Activated T-helper 2 cell treated with anti-CD3 and anti-CD28 coated beads, Interferon-gamma antibody, Interleukin-2, Interleukin-4, amounts not matched to agents 10 μg/mL and 5 μg/mL and 100 μg/mL, durations not matched to agents 14 hours and 24 hours and 36 hours (primary cell): ENCODE measurements at regions not wholly inside any gene's neighbourhood (a gene's known extent, or its start where the extent isn't known, plus 50 kb on each side); places are given as distances from the start of the nearest gene placed in this dataset.
"Not testable (repeated sequence)": the region's sequence is repeated elsewhere in the genome, so short reads cannot be mapped to it uniquely, and the experiment has no call there.

Source experiments
- DNase-seq: peaks from one replicate; pipeline ENCODE4 v3.0.0; 2021; ENCODE audit warnings: low spot score
- H3K27ac Mint-ChIP-seq: one replicate; pipeline ENCODE4 v1.8.0; 2021; ENCODE audit warnings: mixed read lengths
- H3K27me3 Mint-ChIP-seq: one replicate; pipeline ENCODE4 v1.8.0; 2021; ENCODE audit warnings: low read depth, mixed read lengths
- H3K36me3 Mint-ChIP-seq: one replicate; pipeline ENCODE4 v1.8.0; 2021; ENCODE audit warnings: low read depth, mixed read lengths
- H3K4me1 Mint-ChIP-seq: one replicate; pipeline ENCODE4 v1.8.0; 2021; ENCODE audit warnings: low read depth, mixed read lengths
- H3K4me3 Mint-ChIP-seq: one replicate; pipeline ENCODE4 v1.8.0; 2021; ENCODE audit warnings: low read depth, mild to moderate bottlenecking, moderate library complexity, mixed read lengths
- H3K9me3 Mint-ChIP-seq: one replicate; pipeline ENCODE4 v1.8.0; 2021; ENCODE audit warnings: mixed read lengths
- intact Hi-C: fragments of 100-400 bp; cut with micrococcal nuclease; formaldehyde crosslinking; loops from one replicate; pipeline ENCODE4 v1.15.1; 2023

DNA sequence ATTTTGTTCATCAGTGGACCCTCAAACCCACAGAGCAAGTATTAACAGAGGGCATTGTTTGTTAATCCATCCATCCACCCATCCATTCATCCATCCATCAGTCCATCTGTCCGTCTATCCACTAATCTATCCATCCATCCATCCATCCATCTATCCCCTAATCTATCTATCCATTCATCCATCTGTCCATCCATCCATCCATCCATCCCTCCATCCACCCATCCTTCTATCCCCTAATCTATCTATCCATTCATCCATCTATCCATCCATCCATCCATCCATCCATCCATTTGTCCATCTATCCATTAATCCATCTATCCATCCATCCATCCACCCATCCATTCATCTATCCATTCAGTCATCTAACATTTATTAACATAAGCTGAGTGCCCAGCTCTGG, 307.3 kb downstream of the MIAT start:
- H3K9me3 Mint-ChIP-seq: no peaks in the 10 kb centered on the region
- no peak overlapping the region for H3K4me3 Mint-ChIP-seq
- no peaks in the 10 kb centered on the region for H3K4me1 Mint-ChIP-seq
- intact Hi-C loops: no loop called here
- no peak for DNase-seq
- no peaks in the 10 kb centered on the region for H3K27me3 Mint-ChIP-seq
- no peak overlapping the region for H3K27ac Mint-ChIP-seq
- no peaks in the 10 kb centered on the region for H3K36me3 Mint-ChIP-seq

DNA sequence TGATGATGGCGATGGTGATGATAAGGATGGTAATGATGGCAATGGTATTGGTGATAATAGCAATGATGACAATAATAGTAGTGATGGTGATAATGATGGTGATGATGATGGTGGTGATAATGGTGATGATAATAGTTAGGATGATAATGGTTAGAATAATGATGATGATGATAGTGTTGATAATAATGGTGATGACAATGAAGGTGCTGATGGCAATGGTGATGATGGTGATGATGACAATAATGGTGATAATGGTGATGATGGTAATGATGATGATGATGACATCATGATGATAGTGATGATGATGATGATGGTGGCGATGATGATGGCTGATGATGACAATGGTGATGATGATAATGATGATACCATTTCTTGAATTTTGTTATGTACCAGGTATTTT, 309.9 kb downstream of the MIAT start:
- Mint-ChIP-seq H3K9me3 (no peaks in the 10 kb centered on the region), H3K27ac (no peak overlapping the region), H3K4me1 (no peaks in the 10 kb centered on the region), H3K4me3 (no peak overlapping the region), H3K27me3 (no peaks in the 10 kb centered on the region), H3K36me3 (no peaks in the 10 kb centered on the region)
- no peak for DNase-seq
- intact Hi-C loops: no loop called here

- no peaks in the 10 kb centered on the region for H3K4me1 Mint-ChIP-seq
- H3K4me3 Mint-ChIP-seq: no peak overlapping the region
- DNase-seq: no peak
- no peaks in the 10 kb centered on the region for H3K36me3 Mint-ChIP-seq
- no peaks in the 10 kb centered on the region for H3K9me3 Mint-ChIP-seq
- H3K27ac Mint-ChIP-seq: no peak overlapping the region
- H3K27me3 Mint-ChIP-seq: no peaks in the 10 kb centered on the region
- intact Hi-C loops: no loop called here
These were observed 311.6 kb downstream of the MIAT start for GRCh38 chr22:26968859-26969523.

- Mint-ChIP-seq H3K9me3 (no peaks in the 10 kb centered on the region), H3K36me3 (no peaks in the 10 kb centered on the region), H3K4me3 (no peak overlapping the region), H3K4me1 (no peaks in the 10 kb centered on the region), H3K27me3 (no peaks in the 10 kb centered on the region), H3K27ac (no peak overlapping the region)
- no peak for DNase-seq
- intact Hi-C loops: no loop called here
These were observed 313.5 kb downstream of the MIAT start for GRCh38 chr22:26970809-26971394.

GRCh38 chr22:26972286-26972685, 314.9 kb downstream of the MIAT start:
- no peaks in the 10 kb centered on the region for H3K9me3 Mint-ChIP-seq
- no peaks in the 10 kb centered on the region for H3K36me3 Mint-ChIP-seq
- no peak overlapping the region for H3K27ac Mint-ChIP-seq
- H3K4me1 Mint-ChIP-seq: no peaks in the 10 kb centered on the region
- no peak for DNase-seq
- no peak overlapping the region for H3K4me3 Mint-ChIP-seq
- no peaks in the 10 kb centered on the region for H3K27me3 Mint-ChIP-seq
- intact Hi-C loops: no loop called here

GRCh38 chr22:26972915-26973314, 315.5 kb downstream of the MIAT start:
- H3K27me3 Mint-ChIP-seq, H3K27ac Mint-ChIP-seq, H3K4me1 Mint-ChIP-seq, H3K9me3 Mint-ChIP-seq, H3K36me3 Mint-ChIP-seq, H3K4me3 Mint-ChIP-seq, intact Hi-C loops, DNase-seq: not testable (repeated sequence)

GRCh38 chr22:26974034-26974433, 316.6 kb downstream of the MIAT start:
- no peak overlapping the region for H3K4me3 Mint-ChIP-seq
- DNase-seq: no peak
- H3K4me1 Mint-ChIP-seq: no peaks in the 10 kb centered on the region
- H3K27ac Mint-ChIP-seq: no peak overlapping the region
- intact Hi-C loops: no loop called here
- no peaks in the 10 kb centered on the region for H3K9me3 Mint-ChIP-seq
- no peaks in the 10 kb centered on the region for H3K27me3 Mint-ChIP-seq
- no peaks in the 10 kb centered on the region for H3K36me3 Mint-ChIP-seq

DNA sequence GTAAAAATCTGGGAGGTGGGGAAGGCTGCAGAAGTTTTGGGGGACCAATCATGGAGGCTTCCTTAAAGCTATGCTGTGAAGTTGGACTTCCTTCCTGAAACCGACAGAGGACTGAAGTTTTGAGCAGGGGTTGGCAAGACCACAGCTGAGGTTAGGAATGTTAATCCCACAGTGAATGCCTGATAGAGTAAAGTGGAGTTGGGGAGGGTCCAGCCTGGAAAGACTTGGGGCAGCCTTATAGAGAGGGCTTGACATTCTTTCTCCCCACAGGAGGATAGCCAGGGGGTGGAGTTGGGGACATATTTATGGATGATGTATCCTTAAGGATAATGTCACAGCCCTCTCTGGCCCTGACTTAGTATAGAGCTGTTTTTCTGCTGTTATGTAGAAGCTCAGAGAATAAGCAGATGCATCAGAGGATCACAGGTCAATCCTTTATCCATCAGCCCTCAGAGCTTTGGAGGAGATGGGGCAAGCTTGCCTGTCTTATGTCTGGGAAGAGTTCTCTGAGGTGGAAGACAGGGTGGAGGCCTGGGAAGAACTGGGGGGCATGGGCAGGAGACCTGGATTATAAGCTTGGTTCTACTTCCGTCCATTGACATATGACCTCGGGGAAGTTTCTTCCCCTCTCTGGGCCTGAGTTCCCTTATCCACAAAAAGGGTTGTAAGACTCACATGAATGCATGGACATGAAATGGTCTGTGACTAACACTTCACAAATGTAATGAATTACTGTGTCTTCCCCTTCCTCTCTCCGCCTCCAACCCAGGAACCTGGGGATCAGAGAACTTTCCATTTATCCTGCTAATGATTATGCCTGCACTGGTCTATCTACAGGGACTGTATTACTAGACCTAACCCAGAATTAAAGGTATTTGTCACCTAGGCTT, 317.8 kb downstream of the MIAT start:
- Mint-ChIP-seq H3K36me3 (no peaks in the 10 kb centered on the region), H3K4me1 (no peaks in the 10 kb centered on the region), H3K4me3 (no peak overlapping the region), H3K27ac (no peak overlapping the region), H3K9me3 (no peaks in the 10 kb centered on the region), H3K27me3 (no peaks in the 10 kb centered on the region)
- intact Hi-C loops: no loop called here
- no peak for DNase-seq

- no peaks in the 10 kb centered on the region for H3K9me3 Mint-ChIP-seq
- no peak for DNase-seq
- H3K27ac Mint-ChIP-seq: no peak overlapping the region
- no peak overlapping the region for H3K4me3 Mint-ChIP-seq
- H3K4me1 Mint-ChIP-seq: no peaks in the 10 kb centered on the region
- no peaks in the 10 kb centered on the region for H3K36me3 Mint-ChIP-seq
- H3K27me3 Mint-ChIP-seq: no peaks in the 10 kb centered on the region
- intact Hi-C loops: no loop called here
These were observed 318.5 kb downstream of the MIAT start for GRCh38 chr22:26975865-26976264.

DNA sequence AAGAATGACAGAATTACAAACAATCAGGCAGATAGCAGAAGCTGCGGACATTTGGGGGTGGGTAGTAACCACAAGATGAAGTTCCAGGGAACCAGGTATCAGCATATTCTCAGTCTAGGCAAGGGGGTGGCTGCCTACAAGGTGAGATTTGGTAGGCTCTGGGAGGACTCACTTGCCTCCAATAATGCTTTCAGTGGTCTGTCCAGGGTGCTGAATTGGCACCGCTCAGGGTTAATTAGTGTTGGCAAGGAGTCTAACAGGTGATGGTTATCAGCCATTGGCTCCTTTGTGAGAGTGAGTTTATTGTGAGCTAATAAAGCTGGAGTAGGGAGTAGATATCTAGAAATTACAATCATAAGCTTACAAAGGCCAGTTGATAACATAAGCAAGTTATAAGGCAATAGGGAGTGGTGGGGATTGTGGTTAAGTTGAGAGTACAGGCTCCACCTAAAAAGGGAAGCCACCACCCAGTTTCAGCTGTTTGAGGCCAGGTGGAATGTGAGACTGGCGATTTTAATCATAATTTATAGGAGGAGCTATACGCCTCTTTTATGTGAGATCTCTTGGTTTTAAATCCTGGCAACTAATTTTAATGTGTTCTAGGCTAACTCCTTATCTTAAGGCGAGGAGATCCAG, 320.5 kb downstream of the MIAT start:
- H3K9me3 Mint-ChIP-seq: no peaks in the 10 kb centered on the region
- H3K27me3 Mint-ChIP-seq: no peaks in the 10 kb centered on the region
- DNase-seq: no peak
- intact Hi-C loops: no loop called here
- no peak overlapping the region for H3K27ac Mint-ChIP-seq
- H3K4me1 Mint-ChIP-seq: no peaks in the 10 kb centered on the region
- H3K36me3 Mint-ChIP-seq: no peaks in the 10 kb centered on the region
- no peak overlapping the region for H3K4me3 Mint-ChIP-seq

- intact Hi-C loops: no loop called here
- no peaks in the 10 kb centered on the region for H3K9me3 Mint-ChIP-seq
These were observed 321.9 kb downstream of the MIAT start for GRCh38 chr22:26979294-26979693.

GRCh38 chr22:26981111-26981510, 323.7 kb downstream of the MIAT start:
- Mint-ChIP-seq H3K4me3 (no peak overlapping the region), H3K4me1 (no peaks in the 10 kb centered on the region), H3K9me3 (no peaks in the 10 kb centered on the region), H3K27me3 (no peaks in the 10 kb centered on the region), H3K36me3 (no peaks in the 10 kb centered on the region), H3K27ac (no peak overlapping the region)
- no peak for DNase-seq
- intact Hi-C loops: no loop called here

More at GRCh38 chr22:26979294-26979693, 321.9 kb downstream of the MIAT start:
- H3K27me3 Mint-ChIP-seq: no peaks in the 10 kb centered on the region
- no peaks in the 10 kb centered on the region for H3K4me1 Mint-ChIP-seq
- H3K36me3 Mint-ChIP-seq: no peaks in the 10 kb centered on the region
- DNase-seq: no peak
- no peak overlapping the region for H3K27ac Mint-ChIP-seq
- H3K4me3 Mint-ChIP-seq: no peak overlapping the region

DNA sequence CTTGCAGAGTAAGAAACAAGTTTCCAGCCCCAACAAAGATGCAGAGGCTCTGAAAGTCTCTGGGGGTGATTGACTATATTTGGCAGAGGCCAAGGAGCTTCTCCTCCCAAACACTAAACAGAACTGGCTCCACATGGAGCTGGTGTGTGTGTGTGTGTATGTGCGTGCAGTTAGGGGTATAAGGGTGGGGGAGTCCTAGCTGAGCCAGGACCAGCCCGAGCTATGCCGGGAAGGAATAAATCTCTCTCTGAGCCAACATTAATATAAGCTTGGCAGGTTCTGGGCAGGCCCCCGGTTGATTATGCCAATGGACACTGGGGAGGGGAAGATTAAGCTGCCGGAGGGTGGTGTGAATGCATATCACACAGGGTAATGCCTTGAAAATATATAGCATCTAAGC, 324.2 kb downstream of the MIAT start:
- DNase-seq: no peak
- no peak overlapping the region for H3K27ac Mint-ChIP-seq
- H3K36me3 Mint-ChIP-seq: no peaks in the 10 kb centered on the region
- no peaks in the 10 kb centered on the region for H3K4me1 Mint-ChIP-seq
- intact Hi-C loops: no loop called here
- H3K4me3 Mint-ChIP-seq: no peak overlapping the region
- no peaks in the 10 kb centered on the region for H3K27me3 Mint-ChIP-seq
- no peaks in the 10 kb centered on the region for H3K9me3 Mint-ChIP-seq
